ENCODE measurements at regions not wholly inside any gene's neighbourhood (a gene's known extent, or its start where the extent isn't known, plus 50 kb on each side); places are given as distances from the start of the nearest gene placed in this dataset.

- no peak overlapping the region for H3K4me2 ChIP-seq (ENCODE audit: low read depth, low read length, poor library complexity, severe bottlenecking)
- H4K20me1 ChIP-seq (ENCODE audit: insufficient read depth, low read length, poor library complexity, severe bottlenecking) = no peaks in the 10 kb centered on the region
- no peaks in the 10 kb centered on the region for H3F3A ChIP-seq (ENCODE audit: low read depth)
- H3K27me3 ChIP-seq (ENCODE audit: insufficient read depth, low read length, poor library complexity, severe bottlenecking) = no peaks in the 10 kb centered on the region
- H3K4me3 ChIP-seq (ENCODE audit: low read length, poor library complexity, severe bottlenecking) = no peak overlapping the region
- H3K9ac ChIP-seq (ENCODE audit: low read depth, low read length, poor library complexity, severe bottlenecking) = no peak overlapping the region
- no peaks in the 10 kb centered on the region for H3K9me2 ChIP-seq (replicated peaks; ENCODE audit: low read depth, low read length)
- H2AFZ ChIP-seq (ENCODE audit: low read length) = no peak overlapping the region
- no peaks in the 10 kb centered on the region for H3K36me3 ChIP-seq (ENCODE audit: insufficient read depth, low read length)
- TF ChIP-seq CTCF (conservative IDR thresholded peaks at IDR 0.05; ENCODE audit: low read length) (no peak), EZH2phosphoT487 (IDR thresholded peaks at IDR 0.05; ENCODE audit: borderline replicate concordance) (no peak)
- no peaks in the 10 kb centered on the region for H3K79me2 ChIP-seq (ENCODE audit: insufficient read depth, low read length)
- no peaks in the 10 kb centered on the region for H3K4me1 ChIP-seq (ENCODE audit: insufficient read depth, low read length, poor library complexity, severe bottlenecking)
- H3K9me3 ChIP-seq (ENCODE audit: insufficient read depth, low read depth, low read length) = no peaks in the 10 kb centered on the region
These were observed 95.1 kb upstream of the HMHB1 start for GRCh38 chr5:143716881-143717280.

GRCh38 chr5:143715616-143716015 lies 96.3 kb upstream of the HMHB1 start:
- TF ChIP-seq EZH2phosphoT487 (IDR thresholded peaks at IDR 0.05; ENCODE audit: borderline replicate concordance) (no peak), CTCF (conservative IDR thresholded peaks at IDR 0.05; ENCODE audit: low read length) (no peak)
- H3K4me2 ChIP-seq (ENCODE audit: low read depth, low read length, poor library complexity, severe bottlenecking) = no peak overlapping the region
- H2AFZ ChIP-seq (ENCODE audit: low read length) = no peak overlapping the region
- no peak overlapping the region for H3K9ac ChIP-seq (ENCODE audit: low read depth, low read length, poor library complexity, severe bottlenecking)
- no peak overlapping the region for H3K4me3 ChIP-seq (ENCODE audit: low read length, poor library complexity, severe bottlenecking)
- no peaks in the 10 kb centered on the region for H3K36me3 ChIP-seq (ENCODE audit: insufficient read depth, low read length)
- H4K20me1 ChIP-seq (ENCODE audit: insufficient read depth, low read length, poor library complexity, severe bottlenecking) = no peaks in the 10 kb centered on the region
- H3K9me3 ChIP-seq (ENCODE audit: insufficient read depth, low read depth, low read length) = no peaks in the 10 kb centered on the region
- H3F3A ChIP-seq (ENCODE audit: low read depth) = no peaks in the 10 kb centered on the region
- no peaks in the 10 kb centered on the region for H3K4me1 ChIP-seq (ENCODE audit: insufficient read depth, low read length, poor library complexity, severe bottlenecking)
- no peaks in the 10 kb centered on the region for H3K79me2 ChIP-seq (ENCODE audit: insufficient read depth, low read length)
- H3K9me2 ChIP-seq (replicated peaks; ENCODE audit: low read depth, low read length) = no peaks in the 10 kb centered on the region
- H3K27me3 ChIP-seq (ENCODE audit: insufficient read depth, low read length, poor library complexity, severe bottlenecking) = no peaks in the 10 kb centered on the region

- no peaks in the 10 kb centered on the region for H4K20me1 ChIP-seq (ENCODE audit: insufficient read depth, low read length, poor library complexity, severe bottlenecking)
- no peaks in the 10 kb centered on the region for H3K9me2 ChIP-seq (replicated peaks; ENCODE audit: low read depth, low read length)
- TF ChIP-seq EZH2phosphoT487 (IDR thresholded peaks at IDR 0.05; ENCODE audit: borderline replicate concordance) (no peak), CTCF (conservative IDR thresholded peaks at IDR 0.05; ENCODE audit: low read length) (no peak)
- no peaks in the 10 kb centered on the region for H3F3A ChIP-seq (ENCODE audit: low read depth)
- no peaks in the 10 kb centered on the region for H3K9me3 ChIP-seq (ENCODE audit: insufficient read depth, low read depth, low read length)
- no peaks in the 10 kb centered on the region for H3K36me3 ChIP-seq (ENCODE audit: insufficient read depth, low read length)
- no peak overlapping the region for H3K4me2 ChIP-seq (ENCODE audit: low read depth, low read length, poor library complexity, severe bottlenecking)
- H3K4me1 ChIP-seq (ENCODE audit: insufficient read depth, low read length, poor library complexity, severe bottlenecking) = no peaks in the 10 kb centered on the region
- H2AFZ ChIP-seq (ENCODE audit: low read length) = no peak overlapping the region
- no peaks in the 10 kb centered on the region for H3K27me3 ChIP-seq (ENCODE audit: insufficient read depth, low read length, poor library complexity, severe bottlenecking)
- no peak overlapping the region for H3K9ac ChIP-seq (ENCODE audit: low read depth, low read length, poor library complexity, severe bottlenecking)
- H3K4me3 ChIP-seq (ENCODE audit: low read length, poor library complexity, severe bottlenecking) = no peak overlapping the region
- H3K79me2 ChIP-seq (ENCODE audit: insufficient read depth, low read length) = no peaks in the 10 kb centered on the region
These were observed 97.3 kb upstream of the HMHB1 start for GRCh38 chr5:143714629-143715028.
